Spleen (tissue), 11 donors: ENCODE measurements at regions not wholly inside any gene's neighbourhood (a gene's known extent, or its start where the extent isn't known, plus 50 kb on each side); places are given as distances from the start of the nearest gene placed in this dataset.

Experiments
- DNase-seq: peaks from one replicate; pipeline ENCODE4 v3.0.0-alpha.2; 2020
- H3K27ac ChIP-seq, 8 donors: fragments of 200-600 bp; sonication (generic) in 7 of 8; 1 replicate in 4 of 8; 2 replicates in 4 of 8; pipeline versions ENCODE4 v1.5.0 to v1.8.0; 2016 to 2021; ENCODE audit warnings: inconsistent platforms in 4 of 8, mild to moderate bottlenecking in 4 of 8, moderate library complexity in 1 of 8
- H3K27me3 ChIP-seq, 7 donors: fragments of 200-600 bp; sonication (generic) in 6 of 7; replicated peaks in 1 of 7; 1 replicate in 4 of 7; 2 replicates in 3 of 7; pipeline versions ENCODE4 v1.5.0 to v1.8.0; 2016 to 2021; ENCODE audit warnings: inconsistent platforms in 3 of 7, mild to moderate bottlenecking in 1 of 7
- H3K36me3 ChIP-seq, 6 donors: fragments of 200-600 bp; sonication (generic) in 5 of 6; 1 replicate in 4 of 6; 2 replicates in 2 of 6; pipeline versions ENCODE4 v1.5.0 to v1.8.0; 2016 to 2021; ENCODE audit warnings: inconsistent platforms in 2 of 6
- H3K4me1 ChIP-seq, 6 donors: fragments of 200-600 bp; sonication (generic) in 5 of 6; 1 replicate in 3 of 6; 2 replicates in 3 of 6; pipeline versions ENCODE4 v1.5.0 to v1.8.0; 2016 to 2021; ENCODE audit warnings: inconsistent platforms in 3 of 6
- H3K4me3 ChIP-seq, 8 donors: fragments of 200-600 bp; sonication (generic) in 7 of 8; 1 replicate in 4 of 8; 2 replicates in 4 of 8; pipeline versions ENCODE4 v1.5.0 to v1.8.0; 2016 to 2021; ENCODE audit warnings: inconsistent platforms in 4 of 8, mild to moderate bottlenecking in 4 of 8, moderate library complexity in 2 of 8
- H3K9me3 ChIP-seq, 8 donors: fragments of 200-600 bp; sonication (generic) in 7 of 8; 1 replicate in 4 of 8; 2 replicates in 4 of 8; pipeline versions ENCODE4 v1.5.0 to v1.8.0; 2016 to 2021; ENCODE audit warnings: inconsistent platforms in 4 of 8
- CTCF ChIP-seq, 11 experiments: fragments of 200-600 bp in 7 of 11; fragments of 450-650 bp in 4 of 11; sonication (generic) in 4 of 11; IDR thresholded peaks in 8 of 11; conservative IDR thresholded peaks in 3 of 11; 1 replicate in 7 of 11; 2 replicates in 4 of 11; pipeline versions ENCODE4 v1.4.0 to v1.8.0; 2016 to 2021; ENCODE audit warnings: antibody characterized with exemption in 11 of 11, inconsistent platforms in 4 of 11, mild to moderate bottlenecking in 1 of 11
- POLR2A ChIP-seq, 3 donors: fragments of 450-650 bp; IDR thresholded peaks; one replicate each; pipeline ENCODE4 v1.5.1; 2017; ENCODE audit warnings: antibody characterized with exemption in 3 of 3, mild to moderate bottlenecking in 1 of 3
- POLR2AphosphoS5 ChIP-seq, 3 donors: sonication (generic); formaldehyde crosslinking; IDR thresholded peaks; one replicate each; pipeline ENCODE4 v1.5.1; 2017; ENCODE audit warnings: antibody characterized with exemption in 3 of 3
- WGBS, 5 donors: extraction: QIAGEN DNeasy Blood & Tissue Kit in 3 of 5; methylation state at CpG; one replicate each; pipeline versions ENCODE4 v1.1.5 to v1.1.7; 2013 to 2018; 5-methylcytosine and 5-hydroxymethylcytosine counted together
- intact Hi-C: fragments of 100-400 bp; cut with DNase I; formaldehyde crosslinking; loops from one replicate; pipeline ENCODE4 v1.15.0; 2023; ENCODE audit warnings: low total_unique reads
- donor health status: healthy with polysubstance abuse.
- donor health status: DM: no; HTN: no; CAD: no; lungs with moderate emphysema.
- donor health status: DM: no; HTN: no; CAD: no.
- donor health status: Bipolar disorder and iron deficiency.
- donor health status: healthy.
- donor health status: DM: no; HTN: no; CAD: no.
- donor health status: DM: yes; HTN: yes; CAD: no.

GRCh38 chr5:97601651-97602050 is 418.6 kb upstream of the RIOK2 start:
- no peaks in the 10 kb centered on the region for H3K36me3 ChIP-seq
- H3K4me3 ChIP-seq = no peak overlapping the region
- H3K27ac ChIP-seq = no peak overlapping the region
- intact Hi-C loops = no loop called here
- H3K4me1 ChIP-seq = no peaks in the 10 kb centered on the region
- DNase-seq = no peak
- peaks cover 5 to 51% (median 37%) of the 10 kb centered on the region in 8 donors for H3K9me3 ChIP-seq
- 63 to 85% (median 72%) methylated on average over 3 of the region's 3 CpGs for WGBS, 5 donors
- TF ChIP-seq POLR2A (IDR thresholded peaks at IDR 0.05) = no peak
- no peak for TF ChIP-seq POLR2AphosphoS5 (IDR thresholded peaks at IDR 0.05)
- no peak for TF ChIP-seq CTCF (IDR thresholded peaks at IDR 0.05 in 8 of 11, conservative IDR thresholded peaks at IDR 0.05 in 3 of 11)
- no peaks in the 10 kb centered on the region for H3K27me3 ChIP-seq

GRCh38 chr5:97606531-97606930 is 423.5 kb upstream of the RIOK2 start:
- no peak for DNase-seq

GRCh38 chr5:97608501-97608900 is 425.5 kb upstream of the RIOK2 start:
- TF ChIP-seq POLR2A (IDR thresholded peaks at IDR 0.05) (no peak), CTCF (IDR thresholded peaks at IDR 0.05 in 8 of 11, conservative IDR thresholded peaks at IDR 0.05 in 3 of 11) (no peak), POLR2AphosphoS5 (IDR thresholded peaks at IDR 0.05) (no peak)
- Histone ChIP-seq H3K4me1 (no peaks in the 10 kb centered on the region), H3K36me3 (no peaks in the 10 kb centered on the region), H3K9me3 (peaks cover 0 to 4% (median 0%) of the 10 kb centered on the region in 8 donors), H3K27ac (no peak overlapping the region), H3K27me3 (no peaks in the 10 kb centered on the region), H3K4me3 (no peak overlapping the region)
- no peak for DNase-seq
- WGBS, 5 donors = 73 to 93% (median 85%) methylated on average over 4 of the region's 4 CpGs
- intact Hi-C loops = no loop called here

More at GRCh38 chr5:97606531-97606930, 423.5 kb upstream of the RIOK2 start:
- Histone ChIP-seq H3K36me3 (no peaks in the 10 kb centered on the region), H3K9me3 (peaks cover 0 to 4% (median 0%) of the 10 kb centered on the region in 8 donors), H3K4me1 (no peaks in the 10 kb centered on the region), H3K27me3 (no peaks in the 10 kb centered on the region), H3K4me3 (no peak overlapping the region), H3K27ac (no peak overlapping the region)
- intact Hi-C loops = no loop called here
- TF ChIP-seq POLR2AphosphoS5 (IDR thresholded peaks at IDR 0.05) (no peak), POLR2A (IDR thresholded peaks at IDR 0.05) (no peak), CTCF (IDR thresholded peaks at IDR 0.05 in 8 of 11, conservative IDR thresholded peaks at IDR 0.05 in 3 of 11) (no peak)

GRCh38 chr5:97618721-97619120 is 435.7 kb upstream of the RIOK2 start:
- Histone ChIP-seq H3K4me1 (no peaks in the 10 kb centered on the region), H3K4me3 (no peak overlapping the region), H3K36me3 (no peaks in the 10 kb centered on the region), H3K9me3 (peaks cover 0 to 20% (median 2%) of the 10 kb centered on the region in 8 donors), H3K27ac (no peak overlapping the region), H3K27me3 (no peaks in the 10 kb centered on the region)
- no peak for DNase-seq
- TF ChIP-seq CTCF (IDR thresholded peaks at IDR 0.05 in 8 of 11, conservative IDR thresholded peaks at IDR 0.05 in 3 of 11) (no peak), POLR2AphosphoS5 (IDR thresholded peaks at IDR 0.05) (no peak), POLR2A (IDR thresholded peaks at IDR 0.05) (no peak)
- intact Hi-C loops = no loop called here
- WGBS, 5 donors = 82 to 88% (median 87%) methylated on average over 1 of the region's 1 CpG
